GM19328 (cell line): ENCODE measurements at regions not wholly inside any gene's neighbourhood (a gene's known extent, or its start where the extent isn't known, plus 50 kb on each side); places are given as distances from the start of the nearest gene placed in this dataset.

ENCODE experiments used
- ATAC-seq: cut with Tn5 transposase; IDR thresholded peaks from one replicate; pipeline ENCODE4 v1.9.1; 2021; ENCODE audit warnings: mild to moderate bottlenecking, moderate library complexity; ENCODE audit not compliant: unreplicated experiment

GRCh38 chr10:10958041-10958440 lies 59.6 kb upstream of the CELF2 start:
- no peak for ATAC-seq

GRCh38 chr10:10959666-10960065 lies 58.0 kb upstream of the CELF2 start:
- ATAC-seq, result no peak

- no peak for ATAC-seq
These were observed 57.1 kb upstream of the CELF2 start for GRCh38 chr10:10960534-10960933.

- no peak for ATAC-seq
These were observed 56.6 kb upstream of the CELF2 start for GRCh38 chr10:10961072-10961471.

- ATAC-seq, result no peak
These were observed 50.6 kb upstream of the CELF2 start for GRCh38 chr10:10967029-10967428.

GRCh38 chr10:10967581-10968256 lies 50.0 kb upstream of the CELF2 start:
- ATAC-seq, result no peak
